Progenitor cell of endocrine pancreas (in vitro differentiated cells): ENCODE measurements at regions not wholly inside any gene's neighbourhood (a gene's known extent, or its start where the extent isn't known, plus 50 kb on each side); places are given as distances from the start of the nearest gene placed in this dataset.
A peak's percentile ranks its signal among the peaks of the same experiment; 100 is the strongest.

Experiments
- DNase-seq: peaks from one replicate; pipeline ENCODE4 v3.0.0; 2021; ENCODE audit warnings: low spot score; ENCODE audit not compliant: unreplicated experiment
- H3K27ac Mint-ChIP-seq: 2 replicates; pipeline ENCODE4 v1.8.0; 2021; ENCODE audit warnings: mild to moderate bottlenecking, moderate library complexity, mixed read lengths
- H3K27me3 Mint-ChIP-seq: 2 replicates; pipeline ENCODE4 v1.8.0; 2021; ENCODE audit warnings: mixed read lengths
- H3K36me3 Mint-ChIP-seq: 2 replicates; pipeline ENCODE4 v1.8.0; 2022; ENCODE audit warnings: mixed read lengths; ENCODE audit not compliant: insufficient read depth
- H3K4me1 Mint-ChIP-seq: 2 replicates; pipeline ENCODE4 v1.8.0; 2021; ENCODE audit warnings: low read depth, mixed read lengths
- H3K4me3 Mint-ChIP-seq: 2 replicates; pipeline ENCODE4 v1.8.0; 2021; ENCODE audit warnings: low read depth, mild to moderate bottlenecking, moderate library complexity, mixed read lengths
- H3K9me3 Mint-ChIP-seq: 2 replicates; pipeline ENCODE4 v1.8.0; 2021; ENCODE audit warnings: low read depth, mixed read lengths
- CTCF ChIP-seq: fragments of 200-600 bp; sonication (generic); IDR thresholded peaks from one replicate; pipeline ENCODE4 v1.5.0; 2021; ENCODE audit warnings: antibody characterized with exemption, mild to moderate bottlenecking; ENCODE audit not compliant: unreplicated experiment

GRCh38 chr6:150683320-150683719 lies 83.6 kb downstream of the PLEKHG1 start:
- no peaks in the 10 kb centered on the region for H3K9me3 Mint-ChIP-seq
- peaks cover 4% of the 10 kb centered on the region for H3K36me3 Mint-ChIP-seq
- H3K27ac Mint-ChIP-seq: no peak overlapping the region
- no peak overlapping the region for H3K4me3 Mint-ChIP-seq
- no peaks in the 10 kb centered on the region for H3K27me3 Mint-ChIP-seq
- DNase-seq: no peak
- H3K4me1 Mint-ChIP-seq: peaks cover 7% of the 10 kb centered on the region
- no peak for TF ChIP-seq CTCF

GRCh38 chr6:150684161-150684560 lies 84.5 kb downstream of the PLEKHG1 start:
- peaks cover 4% of the 10 kb centered on the region for H3K36me3 Mint-ChIP-seq
- no peaks in the 10 kb centered on the region for H3K9me3 Mint-ChIP-seq

GRCh38 chr6:150684714-150685459 lies 85.2 kb downstream of the PLEKHG1 start:
- H3K27me3 Mint-ChIP-seq: no peaks in the 10 kb centered on the region
- H3K27ac Mint-ChIP-seq: no peak overlapping the region
- peaks cover 4% of the 10 kb centered on the region for H3K36me3 Mint-ChIP-seq
- TF ChIP-seq CTCF: no peak
- no peak for DNase-seq
- peaks cover 7% of the 10 kb centered on the region for H3K4me1 Mint-ChIP-seq
- no peak overlapping the region for H3K4me3 Mint-ChIP-seq
- no peaks in the 10 kb centered on the region for H3K9me3 Mint-ChIP-seq

More at GRCh38 chr6:150684161-150684560, 84.5 kb downstream of the PLEKHG1 start:
- Mint-ChIP-seq H3K4me3 (no peak overlapping the region), H3K27me3 (no peaks in the 10 kb centered on the region), H3K27ac (no peak overlapping the region), H3K4me1 (peaks cover 7% of the 10 kb centered on the region)
- TF ChIP-seq CTCF: no peak
- DNase-seq: no peak

- no peaks in the 10 kb centered on the region for H3K9me3 Mint-ChIP-seq
- no peak for DNase-seq
- peak; percentile 54 for TF ChIP-seq CTCF
- H3K4me1 Mint-ChIP-seq: peaks cover 7% of the 10 kb centered on the region
- peaks cover 3% of the 10 kb centered on the region for H3K36me3 Mint-ChIP-seq
- no peak overlapping the region for H3K4me3 Mint-ChIP-seq
- H3K27ac Mint-ChIP-seq: no peak overlapping the region
- no peaks in the 10 kb centered on the region for H3K27me3 Mint-ChIP-seq
Measured at GRCh38 chr6:150685860-150686259, 86.2 kb downstream of the PLEKHG1 start.

GRCh38 chr6:150686566-150686965 lies 86.9 kb downstream of the PLEKHG1 start:
- Mint-ChIP-seq H3K4me3 (no peak overlapping the region), H3K27me3 (no peaks in the 10 kb centered on the region), H3K36me3 (peaks cover 3% of the 10 kb centered on the region), H3K4me1 (peaks cover 7% of the 10 kb centered on the region), H3K27ac (no peak overlapping the region), H3K9me3 (no peaks in the 10 kb centered on the region)
- no peak for TF ChIP-seq CTCF
- no peak for DNase-seq
